Kidney (tissue), 13 donors: ENCODE measurements at regions not wholly inside any gene's neighbourhood (a gene's known extent, or its start where the extent isn't known, plus 50 kb on each side); places are given as distances from the start of the nearest gene placed in this dataset.
A peak's percentile ranks its signal among the peaks of the same experiment; 100 is the strongest.

Experiments
- DNase-seq, 5 donors: peaks; one replicate each; pipeline ENCODE4 v3.0.0-alpha.2; 2013 to 2020
- FAIRE-seq: peaks from 2 replicates; lab custom pipeline; 2012; peaks lifted over from hg19 to GRCh38; lab: Jason Lieb, UNC
- H3K27ac ChIP-seq, 2 donors: one replicate each; pipeline ENCODE4 v1.7.0; 2013; ENCODE audit warnings: low read depth in 2 of 2, low read length in 2 of 2, inconsistent platforms in 1 of 2
- H3K27me3 ChIP-seq: one replicate; pipeline ENCODE4 v1.7.1; 2013; ENCODE audit warnings: low read length, inconsistent platforms; ENCODE audit not compliant: control insufficient read depth, insufficient read depth
- H3K36me3 ChIP-seq, 3 donors: one replicate each; pipeline versions ENCODE4 v1.7.0 to v1.7.1; 2013; ENCODE audit warnings: low read length in 3 of 3, control low read depth in 1 of 3, inconsistent platforms in 1 of 3; ENCODE audit not compliant: insufficient read depth in 3 of 3, control insufficient read depth in 2 of 3
- H3K4me1 ChIP-seq, 3 donors: one replicate each; pipeline versions ENCODE4 v1.7.0 to v1.7.1; 2013; ENCODE audit warnings: low read length in 3 of 3, inconsistent platforms in 1 of 3, low read depth in 1 of 3; ENCODE audit not compliant: control insufficient read depth in 2 of 3, insufficient read depth in 2 of 3
- H3K4me3 ChIP-seq, 3 donors: one replicate each; pipeline versions ENCODE4 v1.7.0 to v1.8.1; 2013; ENCODE audit warnings: low read length in 3 of 3, control low read depth in 1 of 3, inconsistent platforms in 1 of 3
- H3K9ac ChIP-seq, 3 donors: one replicate each; pipeline versions ENCODE4 v1.7.0 to v1.7.1; 2013; ENCODE audit warnings: low read length in 3 of 3, control low read depth in 1 of 3, inconsistent platforms in 1 of 3
- H3K9me3 ChIP-seq, 3 donors: one replicate each; pipeline versions ENCODE4 v1.7.0 to v1.7.1; 2013; ENCODE audit warnings: low read length in 3 of 3, control low read depth in 1 of 3, inconsistent platforms in 1 of 3; ENCODE audit not compliant: control insufficient read depth in 2 of 3, insufficient read depth in 1 of 3
- intact Hi-C: fragments of 100-400 bp; cut with DNase I; formaldehyde crosslinking; loops from one replicate; pipeline ENCODE4 v1.11.1; 2022
- TF ChIP-seq, protein P1 (sequence below): IDR thresholded peaks from 3 replicates; pipeline ENCODE4 v1.5.1; 2012; ENCODE audit warnings: mild to moderate bottlenecking, moderate library complexity, borderline replicate concordance; ENCODE audit not compliant: insufficient read depth; ENCODE audit errors: extremely low read depth
- donor health status: control.
- donor health status: control.
- donor health status: control.
- donor health status: control.
- donor health status: control.
- donor health status: DM: yes; HTN: yes; CAD: no.
- donor health status: Normal renal cell carcinoma (clear cell type).

DNA sequence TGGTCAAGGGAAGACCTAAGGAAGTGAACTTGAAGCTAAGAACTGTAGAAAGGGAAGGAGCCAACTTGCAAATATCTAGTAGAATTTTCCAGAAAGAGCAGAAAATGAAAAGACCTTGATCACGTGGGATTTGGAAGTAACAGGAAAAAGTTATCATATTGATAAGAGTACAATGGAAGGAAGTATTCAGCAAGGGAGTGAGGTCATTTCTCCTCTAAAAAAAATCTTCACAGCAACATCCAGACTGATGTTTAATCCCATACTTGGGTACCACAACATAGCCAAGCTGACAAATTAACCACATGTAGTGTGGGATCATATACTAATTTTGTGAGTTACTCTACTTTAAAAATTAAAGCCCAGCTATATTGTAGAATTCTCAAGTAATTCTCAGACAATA, 207.0 kb upstream of the CXCL12 start:
- no peak overlapping the region for H3K27ac ChIP-seq
- H3K4me1 ChIP-seq = no peaks in the 10 kb centered on the region
- DNase-seq = no peak
- intact Hi-C loops = no loop called here
- H3K36me3 ChIP-seq = no peaks in the 10 kb centered on the region
- H3K9ac ChIP-seq = no peak overlapping the region
- H3K9me3 ChIP-seq = no peaks in the 10 kb centered on the region
- no peak for FAIRE-seq
- TF ChIP-seq, protein P1, sequence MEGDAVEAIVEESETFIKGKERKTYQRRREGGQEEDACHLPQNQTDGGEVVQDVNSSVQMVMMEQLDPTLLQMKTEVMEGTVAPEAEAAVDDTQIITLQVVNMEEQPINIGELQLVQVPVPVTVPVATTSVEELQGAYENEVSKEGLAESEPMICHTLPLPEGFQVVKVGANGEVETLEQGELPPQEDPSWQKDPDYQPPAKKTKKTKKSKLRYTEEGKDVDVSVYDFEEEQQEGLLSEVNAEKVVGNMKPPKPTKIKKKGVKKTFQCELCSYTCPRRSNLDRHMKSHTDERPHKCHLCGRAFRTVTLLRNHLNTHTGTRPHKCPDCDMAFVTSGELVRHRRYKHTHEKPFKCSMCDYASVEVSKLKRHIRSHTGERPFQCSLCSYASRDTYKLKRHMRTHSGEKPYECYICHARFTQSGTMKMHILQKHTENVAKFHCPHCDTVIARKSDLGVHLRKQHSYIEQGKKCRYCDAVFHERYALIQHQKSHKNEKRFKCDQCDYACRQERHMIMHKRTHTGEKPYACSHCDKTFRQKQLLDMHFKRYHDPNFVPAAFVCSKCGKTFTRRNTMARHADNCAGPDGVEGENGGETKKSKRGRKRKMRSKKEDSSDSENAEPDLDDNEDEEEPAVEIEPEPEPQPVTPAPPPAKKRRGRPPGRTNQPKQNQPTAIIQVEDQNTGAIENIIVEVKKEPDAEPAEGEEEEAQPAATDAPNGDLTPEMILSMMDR = no peak
- H3K4me3 ChIP-seq = no peak overlapping the region
- peaks cover 2% of the 10 kb centered on the region for H3K27me3 ChIP-seq

DNA sequence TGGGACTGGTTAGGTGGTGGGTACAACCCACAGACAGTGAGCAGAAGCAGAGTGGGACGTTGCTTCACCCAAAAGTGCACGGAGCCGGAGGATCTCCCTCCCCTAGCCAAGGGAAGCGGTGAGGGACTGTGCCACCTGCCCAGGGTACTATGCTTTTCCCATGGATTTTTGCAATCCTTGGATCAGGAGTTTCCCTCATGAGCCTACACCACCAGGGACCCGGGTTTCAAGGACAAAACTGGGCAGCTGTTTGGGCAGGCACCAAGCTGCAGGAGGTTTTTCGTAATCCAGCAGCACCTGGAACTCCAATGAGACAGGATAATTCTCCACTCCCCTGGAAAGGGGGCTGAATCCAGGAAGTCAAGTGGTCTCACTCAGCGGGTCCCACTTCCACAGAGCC, 209.1 kb upstream of the CXCL12 start:
- no peaks in the 10 kb centered on the region for H3K4me1 ChIP-seq
- FAIRE-seq (no peak), DNase-seq (no peak)
- H3K27me3 ChIP-seq = peaks cover 2% of the 10 kb centered on the region
- TF ChIP-seq, protein P1 = no peak
- H3K27ac ChIP-seq = no peak overlapping the region
- no peaks in the 10 kb centered on the region for H3K9me3 ChIP-seq
- H3K4me3 ChIP-seq = no peak overlapping the region
- intact Hi-C loops = no loop called here
- no peak overlapping the region for H3K9ac ChIP-seq
- H3K36me3 ChIP-seq = no peaks in the 10 kb centered on the region

DNA sequence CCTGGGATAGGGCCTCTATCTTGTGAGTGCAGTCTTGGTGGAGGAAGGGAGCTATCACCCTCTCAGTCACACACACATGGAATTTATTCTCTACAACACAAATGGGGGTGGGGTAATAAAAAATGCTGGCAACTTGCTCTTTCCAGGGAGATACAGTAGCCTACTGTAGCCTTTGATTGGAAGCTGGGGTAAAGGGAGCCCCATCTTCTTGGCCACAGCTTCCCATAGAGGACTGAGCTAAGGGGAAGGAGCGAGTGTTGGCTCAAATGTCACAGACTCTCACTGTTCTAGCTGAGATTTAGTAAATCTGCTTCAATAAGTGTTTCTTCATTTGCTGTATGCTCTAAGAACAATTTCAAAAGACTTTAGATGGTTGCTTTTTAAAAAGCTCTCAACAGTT, 222.2 kb upstream of the CXCL12 start:
- no peak overlapping the region for H3K9ac ChIP-seq
- intact Hi-C loops = no loop called here
- no peaks in the 10 kb centered on the region for H3K27me3 ChIP-seq
- no peaks in the 10 kb centered on the region for H3K36me3 ChIP-seq
- no peak overlapping the region for H3K27ac ChIP-seq
- FAIRE-seq (no peak), DNase-seq (no peak)
- H3K9me3 ChIP-seq = no peaks in the 10 kb centered on the region
- H3K4me3 ChIP-seq = no peak overlapping the region
- TF ChIP-seq, protein P1 = no peak
- no peaks in the 10 kb centered on the region for H3K4me1 ChIP-seq

DNA sequence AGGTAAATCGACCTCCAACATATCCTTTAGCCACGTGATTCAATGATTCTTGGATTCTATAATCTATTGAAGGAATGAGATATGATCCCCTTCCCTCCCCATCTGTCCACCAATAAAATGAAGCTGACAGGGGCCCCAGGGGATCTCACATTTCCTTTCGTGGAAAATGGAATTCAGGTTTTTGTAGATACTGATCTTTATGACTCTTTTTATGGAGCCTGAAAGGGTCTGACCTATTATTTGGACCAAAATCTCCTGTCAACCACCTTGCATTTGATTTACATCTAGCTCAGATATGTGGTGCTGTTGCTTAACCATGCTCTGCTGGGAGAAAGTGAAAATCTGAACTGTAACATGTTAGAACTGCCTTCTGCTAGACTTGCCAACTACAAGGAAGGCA, 234.0 kb upstream of the CXCL12 start:
- Histone ChIP-seq H3K9me3 (no peaks in the 10 kb centered on the region), H3K4me3 (no peak overlapping the region), H3K27ac (no peak overlapping the region), H3K27me3 (no peaks in the 10 kb centered on the region), H3K4me1 (no peaks in the 10 kb centered on the region), H3K9ac (no peak overlapping the region), H3K36me3 (no peaks in the 10 kb centered on the region)
- FAIRE-seq (no peak), DNase-seq (peak in 2 of 5 donors; percentile 15 to 16)
- TF ChIP-seq, protein P1 = no peak
- intact Hi-C loops = no loop called here
